Lower leg skin (tissue), 3 donors: ENCODE measurements at regions not wholly inside any gene's neighbourhood (a gene's known extent, or its start where the extent isn't known, plus 50 kb on each side); places are given as distances from the start of the nearest gene placed in this dataset.

ENCODE experiments used
- CTCF ChIP-seq, 3 donors: fragments of 450-650 bp; IDR thresholded peaks; one replicate each; pipeline ENCODE4 v1.5.1; 2016; ENCODE audit warnings: antibody characterized with exemption in 3 of 3, mild to moderate bottlenecking in 3 of 3, moderate library complexity in 2 of 3
- POLR2A ChIP-seq, 2 donors: fragments of 450-650 bp; IDR thresholded peaks; one replicate each; pipeline ENCODE4 v1.6.1; 2016 to 2017; ENCODE audit warnings: antibody characterized with exemption in 2 of 2, mild to moderate bottlenecking in 1 of 2, moderate library complexity in 1 of 2

GRCh38 chr13:111958612-111959395 is 108.1 kb upstream of the SOX1 start:
- TF ChIP-seq CTCF (IDR thresholded peaks at IDR 0.05) (no peak), POLR2A (IDR thresholded peaks at IDR 0.05) (no peak)
